ENCODE measurements at regions not wholly inside any gene's neighbourhood (a gene's known extent, or its start where the extent isn't known, plus 50 kb on each side); places are given as distances from the start of the nearest gene placed in this dataset.

- CTCF ChIA-PET = no interaction called here
- Histone ChIP-seq H3K27ac (ENCODE audit: extremely low read depth, low read depth, low read length) (no peak overlapping the region), H3K4me3 (ENCODE audit: low read depth, low read length) (no peak overlapping the region), H3K4me1 (ENCODE audit: control insufficient read depth, insufficient read depth, low read length) (no peaks in the 10 kb centered on the region), H3K9me3 (ENCODE audit: control insufficient read depth, insufficient read depth, low read depth, low read length) (no peaks in the 10 kb centered on the region), H3K36me3 (ENCODE audit: control insufficient read depth in 2 of 2, insufficient read depth in 1 of 2, low read length in 2 of 2) (no peaks in the 10 kb centered on the region)
- POLR2A ChIA-PET = no interaction called here
- TF ChIP-seq AEBP2 (tag by site-specific recombination; IDR thresholded peaks at IDR 0.05; ENCODE audit: borderline replicate concordance) = no peak
- no peak for TF ChIP-seq ZNF707 (tag by site-specific recombination; IDR thresholded peaks at IDR 0.05)
- TF ChIP-seq ZNF394 (tag by site-specific recombination; IDR thresholded peaks at IDR 0.05; ENCODE audit: borderline replicate concordance) = no peak
- no peak for TF ChIP-seq ZNF416 (tag by site-specific recombination; IDR thresholded peaks at IDR 0.05)
- TF ChIP-seq ZNF239 (tag by site-specific recombination; IDR thresholded peaks at IDR 0.05) = no peak
- no peak for TF ChIP-seq YY2 (tag by site-specific recombination; IDR thresholded peaks at IDR 0.05)
- TF ChIP-seq ZFP37 (tag by site-specific recombination; IDR thresholded peaks at IDR 0.05) = no peak
Observed at GRCh38 chr7:49320083-49320482, 395.7 kb downstream of the CDC14C start.

- H3K27ac ChIP-seq (ENCODE audit: extremely low read depth, low read depth, low read length) = no peak overlapping the region
- H3K4me3 ChIP-seq (ENCODE audit: low read depth, low read length) = no peak overlapping the region
- POLR2A ChIA-PET = no interaction called here
- H3K4me1 ChIP-seq (ENCODE audit: control insufficient read depth, insufficient read depth, low read length) = no peaks in the 10 kb centered on the region
- no peaks in the 10 kb centered on the region for H3K9me3 ChIP-seq (ENCODE audit: control insufficient read depth, insufficient read depth, low read depth, low read length)
- CTCF ChIA-PET = no interaction called here
- no peaks in the 10 kb centered on the region for H3K36me3 ChIP-seq (ENCODE audit: control insufficient read depth in 2 of 2, insufficient read depth in 1 of 2, low read length in 2 of 2)
- TF ChIP-seq ZSCAN30 (tag by site-specific recombination; IDR thresholded peaks at IDR 0.05) = no peak
- no peak for TF ChIP-seq SETDB1 (IDR thresholded peaks at IDR 0.05; ENCODE audit: insufficient read length, low read length)
- no peak for TF ChIP-seq HOXD13 (CRISPR knock-in tag; IDR thresholded peaks at IDR 0.05; ENCODE audit: borderline replicate concordance)
Observed at GRCh38 chr7:49321843-49322242, 397.5 kb downstream of the CDC14C start.

- ChIA-PET POLR2A (no interaction called here), CTCF (no interaction called here)
- H3K36me3 ChIP-seq (ENCODE audit: control insufficient read depth in 2 of 2, insufficient read depth in 1 of 2, low read length in 2 of 2) = no peaks in the 10 kb centered on the region
- no peak overlapping the region for H3K27ac ChIP-seq (ENCODE audit: extremely low read depth, low read depth, low read length)
- no peaks in the 10 kb centered on the region for H3K4me1 ChIP-seq (ENCODE audit: control insufficient read depth, insufficient read depth, low read length)
- H3K9me3 ChIP-seq (ENCODE audit: control insufficient read depth, insufficient read depth, low read depth, low read length) = no peaks in the 10 kb centered on the region
- no peak overlapping the region for H3K4me3 ChIP-seq (ENCODE audit: low read depth, low read length)
- TF ChIP-seq ZNF302 (tag by site-specific recombination; IDR thresholded peaks at IDR 0.05; ENCODE audit: low read depth) (no peak), ZEB2 (tag by site-specific recombination; IDR thresholded peaks at IDR 0.05) (no peak)
Observed at GRCh38 chr7:49322476-49322875, 398.1 kb downstream of the CDC14C start.

GRCh38 chr7:49324040-49324439, 399.7 kb downstream of the CDC14C start:
- H3K27ac ChIP-seq (ENCODE audit: extremely low read depth, low read depth, low read length) = no peak overlapping the region
- ChIA-PET CTCF (no interaction called here), POLR2A (no interaction called here)
- no peaks in the 10 kb centered on the region for H3K4me1 ChIP-seq (ENCODE audit: control insufficient read depth, insufficient read depth, low read length)
- no peaks in the 10 kb centered on the region for H3K9me3 ChIP-seq (ENCODE audit: control insufficient read depth, insufficient read depth, low read depth, low read length)
- no peak overlapping the region for H3K4me3 ChIP-seq (ENCODE audit: low read depth, low read length)
- TF ChIP-seq SETDB1 (IDR thresholded peaks at IDR 0.05; ENCODE audit: insufficient read length, low read length) (no peak), ZNF416 (tag by site-specific recombination; IDR thresholded peaks at IDR 0.05) (no peak), ZNF423 (tag by site-specific recombination; IDR thresholded peaks at IDR 0.05) (no peak), HOXD13 (CRISPR knock-in tag; IDR thresholded peaks at IDR 0.05; ENCODE audit: borderline replicate concordance) (no peak), ZNF792 (tag by site-specific recombination; IDR thresholded peaks at IDR 0.05) (no peak), ELK4 (IDR thresholded peaks at IDR 0.05; ENCODE audit: borderline replicate concordance, low read depth, low read length) (no peak)
- no peaks in the 10 kb centered on the region for H3K36me3 ChIP-seq (ENCODE audit: control insufficient read depth in 2 of 2, insufficient read depth in 1 of 2, low read length in 2 of 2)

All from HEK293 (cell line).